DOHH2 (cell line): ENCODE measurements at regions not wholly inside any gene's neighbourhood (a gene's known extent, or its start where the extent isn't known, plus 50 kb on each side); places are given as distances from the start of the nearest gene placed in this dataset.

ENCODE experiments used
- EZH2phosphoT487 ChIP-seq: fragments of 200-600 bp; sonication (generic); IDR thresholded peaks from 2 replicates; pipeline ENCODE4 v1.6.1; 2017; ENCODE audit warnings: borderline replicate concordance, mild to moderate bottlenecking, antibody characterized with exemption, low read length, moderate library complexity, mixed read lengths
- TF ChIP-seq, protein P1 (sequence below): fragments of 200-600 bp; sonication (generic); IDR thresholded peaks from one replicate; pipeline ENCODE4 v1.5.1; 2014; ENCODE audit warnings: antibody characterized with exemption, mild to moderate bottlenecking, low read depth, low read length; ENCODE audit not compliant: poor library complexity, severe bottlenecking

DNA sequence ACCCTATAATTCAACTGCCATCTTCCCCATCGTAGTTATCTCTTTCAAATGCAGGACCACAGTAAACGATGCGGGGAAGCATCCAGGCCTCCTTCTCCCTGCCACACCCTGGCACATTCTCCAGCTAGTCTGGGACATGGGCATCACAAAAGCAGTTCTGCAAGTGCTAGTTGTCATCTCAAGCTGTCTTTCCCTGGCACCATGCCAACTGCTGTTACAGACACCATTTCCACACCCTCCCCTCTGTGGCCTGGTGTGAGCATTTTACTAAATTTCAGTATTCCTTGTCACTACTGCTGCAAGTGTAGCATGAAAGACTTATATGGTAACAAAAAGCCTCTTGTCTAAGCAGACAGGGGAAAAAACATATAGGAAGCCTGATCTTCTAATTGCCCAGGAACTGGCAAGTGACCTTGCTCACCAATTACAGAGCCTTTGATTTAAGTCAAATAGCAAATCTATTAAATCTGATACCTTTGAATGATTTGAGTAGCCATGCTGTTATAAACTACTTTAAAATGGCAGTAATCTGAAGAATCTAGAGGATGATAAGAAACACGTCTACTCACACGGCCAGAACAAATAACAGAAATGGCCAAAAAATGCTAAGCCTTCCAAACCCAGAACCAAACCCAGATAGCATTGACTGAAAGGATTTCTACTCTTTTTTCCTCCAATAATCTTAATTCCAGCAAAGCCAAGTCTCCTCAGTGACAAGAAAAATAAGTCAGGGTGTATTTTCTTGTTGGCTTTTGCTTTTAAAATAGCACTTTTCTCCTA is 179.0 kb downstream of the NUFIP1 start:
- TF ChIP-seq, protein P1, sequence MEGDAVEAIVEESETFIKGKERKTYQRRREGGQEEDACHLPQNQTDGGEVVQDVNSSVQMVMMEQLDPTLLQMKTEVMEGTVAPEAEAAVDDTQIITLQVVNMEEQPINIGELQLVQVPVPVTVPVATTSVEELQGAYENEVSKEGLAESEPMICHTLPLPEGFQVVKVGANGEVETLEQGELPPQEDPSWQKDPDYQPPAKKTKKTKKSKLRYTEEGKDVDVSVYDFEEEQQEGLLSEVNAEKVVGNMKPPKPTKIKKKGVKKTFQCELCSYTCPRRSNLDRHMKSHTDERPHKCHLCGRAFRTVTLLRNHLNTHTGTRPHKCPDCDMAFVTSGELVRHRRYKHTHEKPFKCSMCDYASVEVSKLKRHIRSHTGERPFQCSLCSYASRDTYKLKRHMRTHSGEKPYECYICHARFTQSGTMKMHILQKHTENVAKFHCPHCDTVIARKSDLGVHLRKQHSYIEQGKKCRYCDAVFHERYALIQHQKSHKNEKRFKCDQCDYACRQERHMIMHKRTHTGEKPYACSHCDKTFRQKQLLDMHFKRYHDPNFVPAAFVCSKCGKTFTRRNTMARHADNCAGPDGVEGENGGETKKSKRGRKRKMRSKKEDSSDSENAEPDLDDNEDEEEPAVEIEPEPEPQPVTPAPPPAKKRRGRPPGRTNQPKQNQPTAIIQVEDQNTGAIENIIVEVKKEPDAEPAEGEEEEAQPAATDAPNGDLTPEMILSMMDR: no peak
- no peak for TF ChIP-seq EZH2phosphoT487
